Uterus (tissue), 3 donors: ENCODE measurements at regions not wholly inside any gene's neighbourhood (a gene's known extent, or its start where the extent isn't known, plus 50 kb on each side); places are given as distances from the start of the nearest gene placed in this dataset.

Experiments used
- DNase-seq, 2 donors: peaks; one replicate each; pipeline ENCODE4 v3.0.0-alpha.2; 2019 to 2020
- H3K27ac ChIP-seq, 2 donors: fragments of 200-600 bp; sonication (generic); 1 replicate in 1 of 2; 2 replicates in 1 of 2; pipeline ENCODE4 v1.5.1; 2016 to 2018
- H3K27me3 ChIP-seq, 2 donors: fragments of 200-600 bp; sonication (generic); one replicate each; pipeline ENCODE4 v1.5.1; 2018 to 2019; ENCODE audit warnings: control low read depth in 1 of 2
- H3K36me3 ChIP-seq, 2 donors: fragments of 200-600 bp; sonication (generic); one replicate each; pipeline ENCODE4 v1.5.1; 2019; ENCODE audit warnings: control low read depth in 1 of 2
- H3K4me1 ChIP-seq, 2 donors: fragments of 200-600 bp; sonication (generic); one replicate each; pipeline ENCODE4 v1.5.1; 2018 to 2019; ENCODE audit warnings: control low read depth in 1 of 2
- H3K4me3 ChIP-seq, 2 donors: fragments of 200-600 bp; sonication (generic); 1 replicate in 1 of 2; 2 replicates in 1 of 2; pipeline ENCODE4 v1.5.1; 2018 to 2019; ENCODE audit warnings: mild to moderate bottlenecking in 1 of 2
- H3K9me3 ChIP-seq, 2 donors: fragments of 200-600 bp; sonication (generic); one replicate each; pipeline ENCODE4 v1.5.1; 2019; ENCODE audit warnings: control low read depth in 1 of 2
- CTCF ChIP-seq, 4 experiments: fragments of 200-600 bp in 2 of 4; fragments of 450-650 bp in 2 of 4; sonication (generic) in 2 of 4; IDR thresholded peaks; one replicate each; pipeline ENCODE4 v1.5.1; 2016 to 2019; ENCODE audit warnings: antibody characterized with exemption in 4 of 4, mild to moderate bottlenecking in 2 of 4, moderate library complexity in 1 of 4
- POLR2A ChIP-seq, 2 donors: fragments of 450-650 bp; IDR thresholded peaks; one replicate each; pipeline ENCODE4 v1.6.1; 2016; ENCODE audit warnings: antibody characterized with exemption in 2 of 2, mild to moderate bottlenecking in 1 of 2, moderate library complexity in 1 of 2
- intact Hi-C: fragments of 100-400 bp; cut with DNase I; formaldehyde crosslinking; loops from one replicate; pipeline ENCODE4 v1.15.1; 2023; ENCODE audit warnings: low total_unique reads
- donor health status: DM: yes; HTN: yes; CAD: no.

- no peak for TF ChIP-seq CTCF (IDR thresholded peaks at IDR 0.05)
- TF ChIP-seq POLR2A (IDR thresholded peaks at IDR 0.05) = no peak
- Histone ChIP-seq H3K4me3 (no peak overlapping the region), H3K27me3 (no peaks in the 10 kb centered on the region), H3K9me3 (no peaks in the 10 kb centered on the region), H3K4me1 (no peaks in the 10 kb centered on the region), H3K27ac (no peak overlapping the region), H3K36me3 (no peaks in the 10 kb centered on the region)
- intact Hi-C loops = no loop called here
- no peak for DNase-seq
Measured at GRCh38 chr12:74105434-74105833, 432.2 kb upstream of the ATXN7L3B start.

GRCh38 chr12:74108729-74109128, 428.9 kb upstream of the ATXN7L3B start:
- H3K27me3 ChIP-seq = no peaks in the 10 kb centered on the region
- DNase-seq = no peak
- no peak overlapping the region for H3K27ac ChIP-seq
- no peaks in the 10 kb centered on the region for H3K9me3 ChIP-seq
- no peaks in the 10 kb centered on the region for H3K4me1 ChIP-seq
- H3K36me3 ChIP-seq = no peaks in the 10 kb centered on the region
- H3K4me3 ChIP-seq = no peak overlapping the region
- TF ChIP-seq CTCF (IDR thresholded peaks at IDR 0.05) = no peak
- TF ChIP-seq POLR2A (IDR thresholded peaks at IDR 0.05) = no peak
- intact Hi-C loops = no loop called here

GRCh38 chr12:74111688-74112360, 425.8 kb upstream of the ATXN7L3B start:
- Histone ChIP-seq H3K27me3 (no peaks in the 10 kb centered on the region), H3K9me3 (no peaks in the 10 kb centered on the region), H3K4me1 (no peaks in the 10 kb centered on the region), H3K36me3 (no peaks in the 10 kb centered on the region), H3K4me3 (no peak overlapping the region), H3K27ac (no peak overlapping the region)
- TF ChIP-seq CTCF (IDR thresholded peaks at IDR 0.05) (no peak), POLR2A (IDR thresholded peaks at IDR 0.05) (no peak)
- intact Hi-C loops = no loop called here
- DNase-seq = no peak

- H3K4me3 ChIP-seq = no peak overlapping the region
- TF ChIP-seq CTCF (IDR thresholded peaks at IDR 0.05) = no peak
- TF ChIP-seq POLR2A (IDR thresholded peaks at IDR 0.05) = no peak
- no peak overlapping the region for H3K27ac ChIP-seq
- H3K36me3 ChIP-seq = no peaks in the 10 kb centered on the region
- no peaks in the 10 kb centered on the region for H3K4me1 ChIP-seq
- DNase-seq = no peak
- no peaks in the 10 kb centered on the region for H3K27me3 ChIP-seq
- no peaks in the 10 kb centered on the region for H3K9me3 ChIP-seq
- intact Hi-C loops = no loop called here
Measured at GRCh38 chr12:74119811-74120362, 417.7 kb upstream of the ATXN7L3B start.

GRCh38 chr12:74120644-74121043, 417.0 kb upstream of the ATXN7L3B start:
- H3K4me1 ChIP-seq = no peaks in the 10 kb centered on the region
- H3K36me3 ChIP-seq = no peaks in the 10 kb centered on the region
- H3K27me3 ChIP-seq = no peaks in the 10 kb centered on the region
- no peaks in the 10 kb centered on the region for H3K9me3 ChIP-seq
- TF ChIP-seq CTCF (IDR thresholded peaks at IDR 0.05) = no peak
- no peak for TF ChIP-seq POLR2A (IDR thresholded peaks at IDR 0.05)
- no peak overlapping the region for H3K27ac ChIP-seq
- intact Hi-C loops = no loop called here
- H3K4me3 ChIP-seq = no peak overlapping the region
- no peak for DNase-seq
